Uterus (tissue), 2 donors: ENCODE measurements at regions not wholly inside any gene's neighbourhood (a gene's known extent, or its start where the extent isn't known, plus 50 kb on each side); places are given as distances from the start of the nearest gene placed in this dataset.

Source experiments
- CTCF ChIP-seq, 4 experiments: fragments of 200-600 bp in 2 of 4; fragments of 450-650 bp in 2 of 4; sonication (generic) in 2 of 4; IDR thresholded peaks; one replicate each; pipeline ENCODE4 v1.5.1; 2016 to 2019; ENCODE audit warnings: antibody characterized with exemption in 4 of 4, mild to moderate bottlenecking in 2 of 4, moderate library complexity in 1 of 4
- POLR2A ChIP-seq, 2 donors: fragments of 450-650 bp; IDR thresholded peaks; one replicate each; pipeline ENCODE4 v1.6.1; 2016; ENCODE audit warnings: antibody characterized with exemption in 2 of 2, mild to moderate bottlenecking in 1 of 2, moderate library complexity in 1 of 2

DNA sequence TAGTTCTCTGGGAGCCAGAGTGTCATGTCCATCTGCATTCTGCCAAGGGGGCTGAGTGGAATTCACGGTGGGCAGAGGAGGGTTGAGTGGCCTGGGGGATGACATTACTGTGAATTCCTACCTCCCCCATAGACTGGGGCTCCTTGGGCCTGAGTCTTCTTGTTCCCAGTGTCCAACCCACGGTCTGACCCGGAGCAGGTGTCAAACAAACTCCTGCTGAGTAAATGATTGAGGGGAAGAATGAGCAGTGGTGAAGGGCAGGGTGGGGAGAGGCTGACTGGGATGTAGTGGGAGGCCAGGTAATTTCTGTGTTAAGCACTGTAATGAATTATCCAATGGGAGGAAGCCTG lies 597.6 kb downstream of the MATN1 start:
- TF ChIP-seq POLR2A (IDR thresholded peaks at IDR 0.05) (no peak), CTCF (IDR thresholded peaks at IDR 0.05) (no peak)
